Mucosa of gallbladder (tissue), 1 donor: ENCODE measurements at regions not wholly inside any gene's neighbourhood (a gene's known extent, or its start where the extent isn't known, plus 50 kb on each side); places are given as distances from the start of the nearest gene placed in this dataset.
A peak's percentile ranks its signal among the peaks of the same experiment; 100 is the strongest.
"Not testable (repeated sequence)": the region's sequence is repeated elsewhere in the genome, so short reads cannot be mapped to it uniquely, and the experiment has no call there.

ENCODE experiments used
- DNase-seq: peaks from one replicate; pipeline ENCODE4 v3.0.0-alpha.2; 2020; ENCODE audit warnings: low spot score
- donor health status: DM: no; HTN: no; CAD: no.

DNA sequence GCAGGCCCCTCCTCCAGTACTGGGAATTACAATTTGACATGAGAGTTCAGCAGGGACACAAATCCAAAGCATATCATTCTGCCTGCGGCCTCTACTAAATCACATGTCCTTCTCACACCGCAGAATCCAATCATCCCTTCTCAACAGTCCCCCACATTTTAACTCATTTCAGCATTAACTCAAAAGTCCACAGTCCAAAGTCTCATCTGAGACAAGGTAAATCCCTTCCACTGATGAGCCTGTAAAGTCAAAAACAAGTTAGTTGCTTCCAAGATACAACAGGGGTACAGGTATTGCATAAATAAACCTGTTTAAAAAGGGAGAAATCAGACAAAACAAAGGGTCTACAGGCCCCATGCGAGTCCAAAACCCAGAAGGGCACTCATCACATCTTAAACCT lies 64.0 kb downstream of the EBNA1BP2 start:
- no peak for DNase-seq

DNA sequence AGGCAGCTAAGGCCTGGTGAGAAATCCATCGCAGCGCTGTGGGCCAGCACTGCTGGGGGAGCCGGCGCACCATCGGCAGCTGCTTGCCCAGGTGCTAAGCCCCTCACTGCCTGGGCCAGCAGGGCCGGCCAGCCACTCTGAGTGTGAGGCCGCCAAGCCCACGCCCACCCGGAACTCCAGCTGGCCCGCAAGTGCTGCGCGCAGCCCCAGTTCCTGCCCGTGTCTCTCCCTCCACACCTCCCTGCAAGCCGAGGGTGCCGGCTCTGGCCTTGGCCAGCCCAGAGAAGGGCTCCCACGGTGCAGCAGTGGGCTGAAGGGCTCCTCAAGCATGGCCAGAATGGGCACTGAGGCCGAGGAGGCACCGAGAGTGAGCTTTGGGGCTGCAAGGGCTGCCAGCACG lies 64.4 kb downstream of the EBNA1BP2 start:
- no peak for DNase-seq

DNA sequence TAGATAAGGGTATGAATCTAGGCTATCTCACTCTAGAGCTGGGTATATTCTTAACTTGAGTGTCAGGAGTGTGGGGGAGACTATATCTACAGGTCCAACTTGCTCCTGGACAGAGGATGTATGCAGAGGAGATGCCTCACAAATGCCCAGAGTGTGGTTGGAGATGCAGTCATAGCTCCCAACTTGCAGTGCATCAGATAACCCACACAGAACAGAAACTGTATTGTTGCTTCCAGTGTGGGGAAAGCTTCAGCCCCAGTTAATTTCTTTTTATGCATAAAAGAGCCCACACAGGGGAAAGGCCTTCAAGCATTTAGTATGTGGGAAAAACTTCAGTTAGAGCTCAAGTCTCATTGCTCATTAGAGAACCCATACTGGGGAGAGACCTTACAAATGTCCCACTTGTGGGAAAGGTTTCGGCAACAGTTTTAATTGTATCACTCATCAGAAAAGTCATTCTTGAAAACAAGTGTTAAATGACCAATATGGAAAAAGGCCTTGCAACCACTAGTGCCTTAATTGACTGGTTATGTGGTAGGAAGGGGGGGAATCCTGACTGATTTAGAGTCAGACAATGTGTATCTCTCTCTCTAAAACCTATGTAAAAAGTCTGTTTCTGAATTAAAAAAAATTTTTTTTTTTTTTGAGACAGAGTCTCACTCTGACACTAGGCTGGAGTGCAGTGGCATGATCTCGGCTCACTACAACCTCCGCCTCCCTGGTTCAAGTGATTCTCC lies 67.9 kb downstream of the EBNA1BP2 start:
- DNase-seq, result no peak

DNA sequence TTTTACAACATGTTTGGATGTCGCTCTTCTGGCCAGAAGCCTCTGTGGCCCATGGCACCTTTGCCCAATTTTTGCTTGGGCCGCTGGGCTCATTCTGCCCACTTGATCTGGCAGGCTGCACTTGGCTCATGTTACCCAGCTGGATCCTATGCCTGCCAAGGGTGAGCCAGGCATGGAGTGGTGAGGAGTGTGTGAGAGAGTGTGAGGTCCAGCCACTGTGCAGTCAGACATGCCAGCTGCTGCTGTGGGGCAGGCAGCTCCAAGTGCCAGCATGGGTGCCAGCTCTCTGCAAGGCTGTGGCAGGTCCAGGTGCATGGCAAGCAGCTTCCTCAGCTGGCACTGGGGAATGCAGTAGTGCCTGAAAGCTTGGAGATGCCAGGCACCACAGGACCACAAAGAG lies 71.0 kb downstream of the EBNA1BP2 start:
- no peak for DNase-seq

DNA sequence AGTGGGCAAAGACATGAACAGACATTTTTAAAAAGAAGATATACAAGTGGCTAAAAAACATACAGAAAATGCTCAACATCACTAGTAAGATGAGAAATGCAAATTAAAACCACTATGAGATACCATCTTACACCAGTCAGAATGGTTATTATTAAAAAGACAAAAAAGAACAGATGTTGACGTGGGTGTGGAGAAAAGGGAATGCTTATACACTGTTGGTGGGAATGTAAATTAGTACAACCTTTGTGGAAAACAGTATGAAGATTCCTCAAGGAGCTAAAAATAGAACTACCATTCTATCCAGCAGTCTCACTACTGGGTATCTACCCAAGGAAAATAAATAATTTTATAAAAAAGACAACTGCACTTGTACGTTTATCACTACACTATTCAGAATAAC lies 73.9 kb downstream of the EBNA1BP2 start:
- DNase-seq, result no peak

DNA sequence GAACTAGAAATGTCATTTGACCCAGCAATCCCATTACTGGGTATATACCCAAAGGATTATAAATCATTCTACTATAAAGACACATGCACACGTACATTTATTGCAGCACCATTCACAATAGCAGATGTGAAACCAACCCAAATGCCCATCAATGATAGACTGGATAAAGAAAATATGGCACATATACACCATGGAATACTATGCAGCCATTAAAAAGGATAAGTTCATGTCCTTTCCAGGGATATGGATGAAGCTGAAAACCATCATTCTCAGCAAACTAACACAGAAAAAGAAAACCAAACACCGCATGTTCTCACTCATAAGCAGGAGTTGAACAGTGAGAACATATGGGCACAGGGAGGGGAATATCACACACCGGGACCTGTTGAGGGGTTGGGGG lies 75.6 kb downstream of the EBNA1BP2 start:
- not testable (repeated sequence) for DNase-seq

DNA sequence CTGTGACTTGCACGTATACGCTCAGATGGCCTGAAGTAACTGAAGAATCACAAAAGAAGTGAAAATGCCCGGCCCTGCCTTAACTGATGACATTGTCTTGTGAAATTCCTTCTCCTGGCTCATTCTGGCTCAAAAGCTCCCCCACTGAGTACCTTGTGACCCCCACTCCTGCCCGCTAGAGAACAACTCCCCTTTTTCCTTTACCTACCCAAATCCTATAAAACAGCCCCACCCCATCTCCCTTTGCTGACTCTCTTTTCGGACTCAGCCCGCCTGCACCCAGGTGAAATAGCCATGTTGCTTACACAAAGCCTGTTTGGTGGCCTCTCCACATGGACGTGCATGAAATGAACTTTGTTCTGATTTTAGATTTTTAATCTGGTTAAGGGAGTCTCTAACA lies 81.3 kb downstream of the EBNA1BP2 start:
- DNase-seq, result not testable (repeated sequence)

DNA sequence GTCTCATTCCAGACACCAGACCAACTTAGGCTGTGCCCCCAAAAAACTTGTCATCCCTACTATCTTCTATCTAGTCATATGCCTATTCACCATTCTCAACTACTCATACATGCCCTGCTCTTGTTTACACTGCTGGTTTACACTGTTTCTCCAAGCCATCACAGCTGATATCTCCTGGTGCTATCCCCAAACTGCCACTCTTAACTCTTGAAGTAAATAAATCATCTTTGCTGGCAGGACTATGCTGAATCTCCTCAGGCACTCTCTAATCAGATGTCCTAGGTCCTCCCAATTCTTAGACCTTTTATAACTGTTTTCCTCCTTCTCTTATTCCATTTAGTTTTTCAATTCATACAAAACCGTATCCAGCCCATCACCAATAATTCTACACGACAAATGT lies 81.9 kb downstream of the EBNA1BP2 start:
- not testable (repeated sequence) for DNase-seq

DNA sequence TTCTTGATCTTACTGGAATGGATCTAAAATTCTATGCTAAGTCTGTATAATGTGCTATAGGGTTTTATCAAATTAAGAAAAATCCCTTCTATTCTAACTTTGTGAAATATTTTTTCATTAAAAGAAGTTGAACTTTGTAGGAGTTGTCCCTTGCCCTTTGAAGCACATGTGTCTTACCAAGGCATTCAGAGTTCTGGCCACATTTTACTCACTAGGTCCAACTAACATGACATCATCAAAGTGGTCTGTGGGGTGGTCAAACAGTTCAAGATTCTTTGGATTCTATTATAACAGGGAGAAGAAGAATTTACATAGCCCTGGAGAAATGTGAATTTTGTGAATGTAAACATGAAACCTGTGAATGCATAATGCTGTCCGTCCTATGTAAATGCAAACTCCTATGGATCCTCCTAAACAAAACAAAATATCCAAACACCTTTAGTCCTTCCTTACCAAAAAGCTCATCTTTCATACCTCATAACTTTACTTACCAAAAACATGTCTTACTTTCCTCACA lies 88.7 kb downstream of the EBNA1BP2 start:
- DNase-seq, result no peak

DNA sequence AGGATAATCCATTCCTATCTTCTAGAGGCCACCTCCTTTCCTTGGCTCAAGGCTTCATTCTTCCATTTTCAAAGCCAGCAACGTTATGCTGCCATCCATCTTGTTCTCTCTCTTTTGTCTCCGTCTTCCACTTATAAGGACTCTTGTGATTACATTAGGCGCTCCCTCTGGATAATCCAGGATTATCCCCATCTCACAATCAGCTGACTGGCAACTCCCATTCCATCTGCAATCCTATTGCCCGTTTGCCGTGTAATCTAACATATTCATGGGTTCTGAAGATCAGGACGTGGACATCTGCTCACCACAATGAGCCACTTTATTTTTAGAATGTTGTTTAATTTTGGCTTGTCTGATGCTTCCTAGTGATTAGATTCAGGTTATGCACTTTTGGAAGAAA lies 89.3 kb downstream of the EBNA1BP2 start:
- no peak for DNase-seq

DNA sequence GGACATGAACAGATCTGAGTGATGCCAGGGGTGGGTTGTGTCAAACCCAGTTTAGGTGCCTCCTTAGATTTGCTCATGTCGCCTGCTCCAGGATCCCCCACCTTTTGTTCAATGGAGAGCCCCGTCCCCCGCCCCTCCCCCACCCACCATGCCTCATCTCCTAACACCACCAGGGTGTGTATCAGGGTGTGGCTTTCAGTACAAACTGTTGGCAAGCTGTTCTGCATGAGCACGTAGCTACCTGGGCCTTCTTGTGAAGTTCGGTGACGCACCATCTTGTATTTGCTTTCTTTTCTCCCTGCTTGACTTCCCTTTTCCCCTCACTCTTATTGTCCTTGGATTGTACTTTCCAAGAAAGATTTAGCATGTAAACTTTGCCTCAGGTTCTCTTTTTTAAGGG lies 94.8 kb downstream of the EBNA1BP2 start:
- no peak for DNase-seq

DNA sequence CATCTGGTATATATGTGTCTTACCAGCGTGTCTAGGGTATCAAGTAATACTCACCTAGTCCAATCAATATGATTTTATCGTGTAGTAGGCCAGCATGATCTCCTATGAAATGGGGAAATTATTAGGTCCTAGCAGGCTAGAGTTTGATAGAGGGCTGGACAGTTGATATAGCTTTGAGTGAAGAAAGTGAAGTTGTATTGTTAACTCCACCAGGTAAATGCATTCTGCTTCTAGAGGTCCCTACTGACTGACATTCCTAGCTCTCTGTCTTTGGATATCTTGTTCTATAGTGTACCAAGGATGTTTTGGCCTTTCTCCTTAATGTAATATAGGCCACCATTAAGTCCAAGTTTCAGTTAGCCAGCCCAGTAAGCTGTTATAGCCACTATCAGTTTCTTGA lies 97.4 kb downstream of the EBNA1BP2 start:
- DNase-seq, result no peak

DNA sequence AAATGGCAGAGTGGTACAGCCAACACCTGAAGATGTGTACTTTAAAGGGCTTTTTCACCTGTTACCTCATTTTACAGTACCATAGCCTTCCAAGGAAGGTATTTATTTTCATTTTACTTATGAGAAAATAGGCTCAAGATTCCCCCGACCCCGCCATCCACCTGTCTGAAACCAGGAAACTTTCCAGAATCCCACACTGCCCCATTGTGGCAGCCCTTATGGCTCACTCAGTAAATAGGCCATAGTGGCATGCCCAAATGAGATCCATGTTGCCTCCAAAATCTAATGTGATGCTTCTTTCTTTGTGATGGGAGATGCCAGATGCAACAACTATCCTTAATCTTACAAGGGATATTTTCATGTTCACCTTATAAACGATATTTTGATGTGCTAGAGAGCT lies 97.8 kb downstream of the EBNA1BP2 start:
- DNase-seq, result no peak

DNA sequence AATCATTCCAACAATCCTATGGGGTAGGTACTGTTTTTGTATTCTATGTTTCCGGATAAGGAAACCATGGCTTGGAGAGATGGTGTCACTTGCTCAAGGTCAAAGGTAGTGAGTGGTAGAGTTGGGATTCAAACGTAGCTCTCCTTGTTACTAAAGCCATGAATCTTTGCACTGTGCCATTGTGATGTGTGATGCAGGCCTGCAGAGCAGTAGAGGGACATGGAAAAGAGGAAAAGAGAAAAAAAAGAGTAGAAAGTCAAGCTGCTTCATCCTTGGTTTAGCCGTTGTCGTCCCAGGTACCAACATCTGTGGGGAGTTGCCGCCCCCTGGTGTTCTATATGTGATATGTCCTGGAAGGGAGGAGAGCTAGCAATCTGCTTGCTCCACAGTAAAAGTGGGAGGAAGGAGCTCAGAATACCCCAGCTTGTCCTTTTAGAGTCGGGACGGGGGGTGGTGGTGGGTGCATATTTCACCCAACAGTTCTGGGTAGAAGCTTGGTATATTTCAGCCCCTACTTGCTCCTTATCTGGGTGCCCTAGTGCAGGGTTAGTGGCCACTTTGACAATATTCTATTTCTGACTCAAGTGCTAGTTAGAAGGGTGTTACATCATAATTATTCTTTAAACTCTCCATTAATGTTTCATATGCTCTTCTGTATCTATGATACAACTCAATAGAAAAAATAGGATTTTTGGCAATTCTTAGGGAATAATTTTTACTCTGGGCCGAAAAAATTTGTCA lies 98.4 kb downstream of the EBNA1BP2 start:
- peak; percentile 87 for DNase-seq

DNA sequence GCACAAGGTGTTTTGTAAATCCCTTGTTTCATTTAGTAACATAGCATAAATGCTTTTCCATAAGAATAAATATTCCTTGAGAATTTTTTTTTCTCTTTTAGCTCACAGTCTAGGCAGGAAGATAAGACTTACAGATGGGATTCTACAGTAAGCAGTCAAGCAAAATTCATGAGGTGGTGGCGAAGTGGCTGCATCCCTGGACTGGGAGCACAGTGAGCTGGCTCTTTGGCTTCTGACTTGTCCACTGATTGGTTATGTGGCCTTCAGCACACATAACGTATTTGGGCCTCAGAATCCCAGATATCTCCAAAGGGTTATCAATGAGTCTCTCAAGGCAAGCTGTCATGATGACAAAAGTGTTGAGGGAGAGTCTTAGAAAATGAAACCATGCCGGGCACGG lies 99.8 kb downstream of the EBNA1BP2 start:
- DNase-seq, result no peak

DNA sequence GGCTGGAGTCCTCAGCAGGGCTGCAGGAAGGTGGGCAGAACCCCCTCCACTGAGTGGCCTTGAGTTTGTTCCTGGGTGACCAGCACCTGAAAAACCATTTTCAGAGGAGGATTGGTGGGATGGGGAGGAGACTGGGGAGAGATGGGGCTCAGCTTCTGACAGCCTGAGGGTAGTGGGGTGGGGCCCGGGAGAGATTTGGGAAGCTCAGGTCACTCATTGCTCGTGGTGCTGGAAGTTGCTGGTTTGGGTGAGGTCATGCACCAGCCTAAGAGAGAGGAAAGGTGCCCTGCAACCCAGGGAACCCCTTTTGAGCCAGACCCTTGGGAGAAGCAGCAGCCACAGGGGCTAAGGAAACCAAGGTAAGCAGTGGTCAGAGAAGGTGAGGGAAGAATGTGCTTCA lies 100.8 kb downstream of the EBNA1BP2 start:
- no peak for DNase-seq

DNA sequence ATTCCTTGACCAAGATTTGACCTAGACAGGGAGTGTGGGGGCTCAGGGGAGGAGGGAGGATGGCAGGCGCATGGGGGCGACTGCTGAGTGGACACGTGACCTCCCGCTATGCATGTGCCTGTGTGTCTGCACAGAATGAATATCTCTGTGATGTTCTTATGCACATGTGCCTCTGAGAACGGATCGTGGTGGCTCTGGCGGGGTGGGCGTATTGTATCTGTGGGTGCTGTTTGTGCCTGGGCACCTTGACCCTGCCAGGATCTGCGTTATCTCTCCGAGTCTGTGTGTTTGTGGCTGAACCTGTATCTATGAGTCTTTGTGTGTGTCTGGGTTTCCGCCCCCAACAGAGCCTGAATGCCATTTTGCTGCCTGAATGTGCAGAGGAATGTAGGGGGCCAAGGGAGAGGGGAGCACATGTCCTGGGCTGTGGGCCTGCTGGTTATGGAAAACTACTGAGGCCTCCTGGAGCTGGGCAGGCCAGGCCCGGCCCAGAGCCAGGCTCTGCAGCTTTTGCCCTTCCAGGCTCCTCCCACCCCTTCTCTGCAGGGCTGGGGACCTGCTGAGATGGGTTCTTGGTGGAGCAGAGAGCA lies 102.5 kb downstream of the EBNA1BP2 start:
- no peak for DNase-seq

DNA sequence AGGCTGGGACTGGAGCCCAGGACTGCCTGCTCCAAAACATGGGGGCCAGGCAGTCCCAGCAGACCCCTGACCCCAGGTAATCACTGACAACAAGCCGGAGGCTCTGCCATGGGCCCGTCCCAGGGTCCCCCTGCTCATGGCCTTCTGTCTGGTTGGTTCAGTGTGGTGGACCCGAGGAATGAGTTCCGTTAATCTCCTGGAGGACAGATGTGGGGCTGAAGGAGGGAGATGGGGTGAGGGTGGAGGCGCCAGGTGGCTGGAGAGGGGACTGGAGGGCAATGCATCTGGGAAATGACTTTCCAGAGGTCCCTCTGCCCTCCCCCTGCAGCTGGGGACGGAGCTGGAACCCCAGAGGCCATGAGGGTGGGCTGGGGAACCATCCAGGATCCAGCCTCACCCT lies 103.2 kb downstream of the EBNA1BP2 start:
- no peak for DNase-seq

DNA sequence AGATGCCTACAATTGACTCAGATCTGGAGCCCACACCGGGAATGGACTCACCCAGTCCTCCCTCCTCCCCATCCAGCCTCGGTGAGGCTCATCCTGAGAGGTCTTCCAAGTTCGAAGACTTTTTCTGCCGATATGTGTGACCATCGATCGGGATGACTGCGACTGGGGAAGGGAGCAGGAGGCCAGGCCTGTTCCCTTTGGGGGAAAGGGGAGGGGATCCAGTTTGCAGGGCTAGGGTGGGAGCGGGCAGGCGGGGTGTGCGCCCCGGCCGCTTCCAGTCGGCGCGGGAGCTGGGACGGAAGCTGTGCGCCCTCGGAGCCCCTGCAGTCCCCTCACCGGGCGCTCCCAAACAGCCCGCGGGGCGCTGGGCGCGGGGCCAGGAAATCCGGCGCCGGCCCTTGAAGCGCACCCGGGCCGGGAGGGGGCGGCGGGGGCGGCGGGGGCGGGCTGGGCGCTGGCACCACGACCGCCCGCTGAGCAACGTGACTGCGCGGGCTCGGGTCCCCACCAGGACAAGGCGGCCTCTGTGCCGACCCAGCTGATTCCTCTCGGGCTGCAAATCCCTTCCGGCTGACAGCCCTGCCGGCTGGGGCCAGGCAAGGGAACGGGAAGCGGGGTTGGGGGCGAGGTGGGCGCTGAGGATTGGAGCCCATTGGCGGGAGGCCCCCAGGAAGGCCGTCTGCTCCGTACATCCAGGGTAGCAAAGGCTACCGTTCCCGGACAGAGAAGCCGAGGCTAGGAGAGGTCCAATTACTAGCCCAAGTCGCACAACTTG lies 103.9 kb downstream of the EBNA1BP2 start:
- DNase-seq, result no peak

DNA sequence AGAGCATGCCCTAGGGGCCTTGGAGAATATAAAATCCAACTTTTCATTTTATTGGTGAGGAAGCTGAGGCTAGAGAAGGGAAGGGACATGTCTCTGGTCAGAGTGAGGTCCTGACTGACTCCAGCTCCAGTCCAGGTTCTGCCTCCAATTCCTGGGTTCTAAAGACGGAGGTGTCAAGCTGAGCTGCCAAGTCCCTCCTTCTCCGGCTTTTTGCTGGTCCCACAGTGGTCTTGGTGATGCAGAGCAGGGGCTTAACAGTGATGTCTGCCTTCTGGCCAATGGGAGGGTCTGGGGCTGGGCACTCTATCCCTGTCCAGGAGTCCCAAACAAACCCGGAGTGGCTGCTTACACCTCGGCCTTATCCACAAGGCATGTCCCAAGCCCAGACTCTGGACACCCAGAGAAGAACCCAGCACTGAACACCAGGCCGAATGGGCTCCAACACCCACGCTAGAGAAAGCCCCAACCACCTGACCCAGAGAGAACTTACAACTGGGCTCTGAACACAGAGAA lies 104.8 kb downstream of the EBNA1BP2 start:
- no peak for DNase-seq

DNA sequence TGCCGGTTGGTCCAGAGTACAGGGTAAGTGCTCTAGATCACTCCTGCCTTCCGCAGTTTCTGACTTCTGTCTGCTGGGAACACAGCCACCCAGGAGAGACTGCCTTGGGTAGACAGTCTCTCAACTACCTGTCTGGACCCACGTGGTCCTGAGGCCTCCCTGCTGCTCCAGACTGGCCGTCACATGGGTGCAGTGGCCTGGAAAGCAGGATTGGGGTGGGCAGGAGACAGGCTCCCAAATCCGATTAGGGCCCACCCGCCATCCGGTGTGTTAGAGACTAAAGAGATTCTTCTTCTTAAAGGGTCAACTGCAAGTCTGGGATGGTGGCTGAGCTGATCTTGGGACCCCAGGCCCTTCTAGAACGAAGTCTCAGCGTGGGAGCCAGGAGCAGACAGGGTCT lies 105.5 kb downstream of the EBNA1BP2 start:
- DNase-seq, result no peak
